GM10266 (cell line): ENCODE measurements at regions not wholly inside any gene's neighbourhood (a gene's known extent, or its start where the extent isn't known, plus 50 kb on each side); places are given as distances from the start of the nearest gene placed in this dataset.

ENCODE experiments used
- DNase-seq: peaks from one replicate; pipeline ENCODE4 v3.0.0; 2012; ENCODE audit errors: extremely low spot score
- CTCF ChIP-seq: IDR thresholded peaks from 2 replicates; pipeline ENCODE4 v1.5.1; 2012; ENCODE audit warnings: mild to moderate bottlenecking, low read depth; ENCODE audit not compliant: control insufficient read depth, insufficient read depth; ENCODE audit errors: missing control alignments

- peak; percentile 39 for TF ChIP-seq CTCF
- peak; percentile 5 for DNase-seq
Measured at GRCh38 chr7:110090110-110090820, 1000.7 kb upstream of the LRRN3 start.

- no peak for DNase-seq
Measured at GRCh38 chr7:110095372-110096052, 995.4 kb upstream of the LRRN3 start.

GRCh38 chr7:110104243-110104642 is 986.7 kb upstream of the LRRN3 start:
- TF ChIP-seq CTCF, result no peak
- no peak for DNase-seq

More at GRCh38 chr7:110095372-110096052, 995.4 kb upstream of the LRRN3 start:
- no peak for TF ChIP-seq CTCF

GRCh38 chr7:110105307-110105706 is 985.6 kb upstream of the LRRN3 start:
- TF ChIP-seq CTCF, result no peak
- no peak for DNase-seq

- no peak for DNase-seq
- TF ChIP-seq CTCF, result no peak
Measured at GRCh38 chr7:110105840-110106239, 985.1 kb upstream of the LRRN3 start.

GRCh38 chr7:110119883-110120581 is 970.9 kb upstream of the LRRN3 start:
- DNase-seq, result no peak
- TF ChIP-seq CTCF, result no peak
